H9 (cell line): ENCODE measurements at regions not wholly inside any gene's neighbourhood (a gene's known extent, or its start where the extent isn't known, plus 50 kb on each side); places are given as distances from the start of the nearest gene placed in this dataset.

Source experiments
- DNase-seq: peaks from one replicate; pipeline ENCODE4 v3.0.0-alpha.2; 2017
- H2AFZ ChIP-seq: one replicate; pipeline ENCODE4 v1.6.1; 2013; ENCODE audit warnings: mild to moderate bottlenecking, low read length, control low read depth, moderate library complexity
- H2AK5ac ChIP-seq: 2 replicates; pipeline ENCODE4 v1.6.1; 2013; ENCODE audit warnings: low read length, control low read depth, mixed read lengths; ENCODE audit not compliant: insufficient read length
- H2BK120ac ChIP-seq: one replicate; pipeline ENCODE4 v1.6.1; 2013; ENCODE audit warnings: low read depth, mild to moderate bottlenecking, low read length, control low read depth, inconsistent platforms; ENCODE audit not compliant: poor library complexity, severe bottlenecking
- H2BK12ac ChIP-seq: 2 replicates; pipeline ENCODE4 v1.6.1; 2013; ENCODE audit warnings: low read length, control low read depth, mixed read lengths, low read depth; ENCODE audit not compliant: insufficient read length
- H2BK15ac ChIP-seq: 2 replicates; pipeline ENCODE4 v1.6.1; 2013; ENCODE audit warnings: low read depth, low read length, control low read depth
- H2BK20ac ChIP-seq: one replicate; pipeline ENCODE4 v1.6.1; 2013; ENCODE audit warnings: low read depth, mild to moderate bottlenecking, low read length, control low read depth, inconsistent platforms; ENCODE audit not compliant: poor library complexity, severe bottlenecking
- H2BK5ac ChIP-seq: 2 replicates; pipeline ENCODE4 v1.6.1; 2013; ENCODE audit warnings: low read length, control low read depth, mixed read lengths; ENCODE audit not compliant: insufficient read length
- H3K14ac ChIP-seq: 2 replicates; pipeline ENCODE4 v1.6.1; 2013; ENCODE audit warnings: low read length, control low read depth; ENCODE audit not compliant: insufficient read depth
- H3K18ac ChIP-seq: 2 replicates; pipeline ENCODE4 v1.6.1; 2013; ENCODE audit warnings: low read depth, mild to moderate bottlenecking, mixed read lengths, low read length, control low read depth; ENCODE audit not compliant: insufficient read length
- H3K23ac ChIP-seq: 2 replicates; pipeline ENCODE4 v1.6.1; 2013; ENCODE audit warnings: low read length, control low read depth, mixed read lengths, low read depth; ENCODE audit not compliant: insufficient read length
- H3K23me2 ChIP-seq: 2 replicates; pipeline ENCODE4 v1.6.1; 2013; ENCODE audit warnings: low read depth, mild to moderate bottlenecking, mixed read lengths, low read length, control low read depth; ENCODE audit not compliant: insufficient read length, poor library complexity, severe bottlenecking
- H3K27ac ChIP-seq: 2 replicates; pipeline ENCODE4 v1.5.1; 2013; ENCODE audit warnings: low read length, control low read depth, mixed read lengths, low read depth; ENCODE audit not compliant: insufficient read length
- H3K27me3 ChIP-seq: 2 replicates; pipeline ENCODE4 v1.6.1; 2013; ENCODE audit warnings: low read length, control low read depth, inconsistent platforms; ENCODE audit not compliant: insufficient read depth
- H3K4ac ChIP-seq: 2 replicates; pipeline ENCODE4 v1.6.1; 2013; ENCODE audit warnings: low read depth, mild to moderate bottlenecking, control low read depth, inconsistent platforms, low read length, moderate library complexity
- H3K4me1 ChIP-seq: 2 replicates; pipeline ENCODE4 v1.6.1; 2013; ENCODE audit warnings: low read length, control low read depth, inconsistent platforms; ENCODE audit not compliant: insufficient read depth
- H3K4me2 ChIP-seq: 2 replicates; pipeline ENCODE4 v1.6.1; 2013; ENCODE audit warnings: low read length, control low read depth, mixed read lengths; ENCODE audit not compliant: insufficient read length, insufficient read depth
- H3K56ac ChIP-seq: 2 replicates; pipeline ENCODE4 v1.6.1; 2013; ENCODE audit warnings: low read depth, mild to moderate bottlenecking, mixed read lengths, low read length, control low read depth; ENCODE audit not compliant: insufficient read length
- H3K79me1 ChIP-seq: 2 replicates; pipeline ENCODE4 v1.6.1; 2013; ENCODE audit warnings: low read depth, mild to moderate bottlenecking, moderate library complexity, low read length, control low read depth, inconsistent platforms; ENCODE audit not compliant: insufficient read depth, poor library complexity, severe bottlenecking
- H3K79me2 ChIP-seq: 2 replicates; pipeline ENCODE4 v1.6.1; 2013; ENCODE audit warnings: low read length, control low read depth, inconsistent platforms; ENCODE audit not compliant: insufficient read depth
- H3K9ac ChIP-seq: 2 replicates; pipeline ENCODE4 v1.6.1; 2013; ENCODE audit warnings: low read length, control low read depth, mixed read lengths; ENCODE audit not compliant: insufficient read length; ENCODE audit errors: extremely low read depth
- H3K9me3 ChIP-seq: one replicate; pipeline ENCODE4 v1.6.1; 2013; ENCODE audit warnings: low read depth, low read length, inconsistent platforms; ENCODE audit not compliant: control insufficient read depth
- H3T11ph ChIP-seq: one replicate; pipeline ENCODE4 v1.6.1; 2013; ENCODE audit warnings: mild to moderate bottlenecking, low read length, control low read depth, inconsistent platforms
- H4K20me1 ChIP-seq: one replicate; pipeline ENCODE4 v1.6.1; 2013; ENCODE audit not compliant: control insufficient read depth, insufficient read length, insufficient read depth
- H4K5ac ChIP-seq: 2 replicates; pipeline ENCODE4 v1.6.1; 2013; ENCODE audit warnings: low read depth, mild to moderate bottlenecking, mixed read lengths, low read length, control low read depth; ENCODE audit not compliant: insufficient read length
- H4K8ac ChIP-seq: replicated peaks from 2 replicates; pipeline ENCODE4 v1.6.1; 2013; ENCODE audit warnings: low read length, control low read depth, mixed read lengths, low read depth; ENCODE audit not compliant: insufficient read length
- H4K91ac ChIP-seq: 2 replicates; pipeline ENCODE4 v1.6.1; 2013; ENCODE audit warnings: low read depth, mild to moderate bottlenecking, moderate library complexity, mixed read lengths, low read length, control low read depth; ENCODE audit not compliant: insufficient read length
- H3K27ac Mint-ChIP-seq, 3 experiments: 2 replicates in 2 of 3; 3 replicates in 1 of 3; pipeline ENCODE4 v1.8.0; 2020 to 2021; ENCODE audit warnings: mixed read lengths in 3 of 3, mild to moderate bottlenecking in 1 of 3, moderate library complexity in 1 of 3
- H3K27me3 Mint-ChIP-seq: 2 replicates; pipeline ENCODE4 v1.8.0; 2021; ENCODE audit warnings: low read depth, mild to moderate bottlenecking, moderate library complexity, mixed read lengths
- H3K36me3 Mint-ChIP-seq, 3 experiments: 2 replicates in 2 of 3; 3 replicates in 1 of 3; pipeline ENCODE4 v1.8.0; 2020 to 2021; ENCODE audit warnings: low read depth in 3 of 3, mixed read lengths in 3 of 3; ENCODE audit not compliant: insufficient read depth in 1 of 3
- H3K4me1 Mint-ChIP-seq, 2 experiments: 2 replicates each; pipeline ENCODE4 v1.8.0; 2020; ENCODE audit warnings: mixed read lengths in 2 of 2
- H3K4me3 Mint-ChIP-seq, 2 experiments: 2 replicates in 1 of 2; 3 replicates in 1 of 2; pipeline ENCODE4 v1.8.0; 2020 to 2021; ENCODE audit warnings: mild to moderate bottlenecking in 2 of 2, mixed read lengths in 2 of 2, moderate library complexity in 1 of 2
- H3K9me3 Mint-ChIP-seq, 2 experiments: 2 replicates in 1 of 2; 3 replicates in 1 of 2; pipeline ENCODE4 v1.8.0; 2020; ENCODE audit warnings: mild to moderate bottlenecking in 2 of 2, mixed read lengths in 2 of 2, moderate library complexity in 1 of 2
- WGBS: extraction: QIAGEN DNeasy Blood & Tissue Kit; methylation state at CpG from one replicate; pipeline ENCODE4 v1.1.7; 2013; ENCODE audit warnings: missing lambda C conversion rate, low lambda C conversion rate, mixed read lengths; ENCODE audit not compliant: insufficient read length; ENCODE audit errors: extremely low coverage; 5-methylcytosine and 5-hydroxymethylcytosine counted together
- TF ChIP-seq, protein P1 (sequence below): fragments of 200-600 bp; sonication (generic); conservative IDR thresholded peaks from 3 replicates; pipeline ENCODE4 v1.8.0; 2021; ENCODE audit warnings: antibody characterized with exemption, mild to moderate bottlenecking

DNA sequence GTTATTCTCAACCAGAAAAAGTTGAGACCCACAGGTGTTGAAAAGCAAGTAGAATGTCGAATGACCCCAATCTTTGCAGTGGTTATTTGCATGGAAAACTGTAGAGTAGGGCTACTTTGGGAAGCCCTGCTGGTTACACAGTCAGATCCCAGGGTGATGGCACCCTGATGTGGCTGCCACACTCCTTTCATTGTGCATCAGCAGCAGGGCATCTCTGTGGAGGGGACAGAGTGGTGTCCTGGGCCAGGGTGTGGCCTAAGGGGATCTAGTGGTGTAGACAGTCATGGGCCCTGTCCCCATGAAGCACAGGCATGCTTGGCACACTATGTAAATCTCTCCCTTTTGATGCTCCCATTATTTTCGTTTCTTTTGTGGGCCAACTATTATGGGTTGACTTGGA lies 199.4 kb upstream of the NAV2 start:
- no peak overlapping the region for H3K4me3 Mint-ChIP-seq

More for the DNA sequence above, 199.4 kb upstream of the NAV2 start:
- peaks cover 30% of the 10 kb centered on the region for H3K27me3 Mint-ChIP-seq
- Histone ChIP-seq H2AK5ac (no peak overlapping the region), H3K18ac (no peak overlapping the region), H4K91ac (no peak overlapping the region), H3K4ac (no peak overlapping the region), H3K27ac (no peak overlapping the region), H2BK12ac (no peak overlapping the region), H2BK15ac (no peak overlapping the region), H3K4me2 (no peak overlapping the region), H2BK20ac (no peak overlapping the region), H2AFZ (no peak overlapping the region), H3K79me1 (no peaks in the 10 kb centered on the region), H3K14ac (no peak overlapping the region), H3K23me2 (no peaks in the 10 kb centered on the region), H3K23ac (no peak overlapping the region), H3K9ac (no peak overlapping the region), H3K79me2 (no peaks in the 10 kb centered on the region), H2BK5ac (no peak overlapping the region), H3K56ac (no peak overlapping the region), H3K9me3 (no peaks in the 10 kb centered on the region), H4K20me1 (no peaks in the 10 kb centered on the region), H4K5ac (no peak overlapping the region), H4K8ac (no peak overlapping the region), H2BK120ac (no peak overlapping the region), H3K4me1 (no peaks in the 10 kb centered on the region), H3T11ph (no peak overlapping the region), H3K27me3 (no peaks in the 10 kb centered on the region)
- DNase-seq, result no peak
- WGBS, result no CpG with 5 or more reads among the region's 2 CpGs
- peaks cover under 1 to 5% of the 10 kb centered on the region in 2 experiments; a peak in 2 of 4 replicates for H3K4me1 Mint-ChIP-seq
- H3K36me3 Mint-ChIP-seq, result no peaks in the 10 kb centered on the region
- H3K27ac Mint-ChIP-seq, result no peak overlapping the region
- H3K9me3 Mint-ChIP-seq, result no peaks in the 10 kb centered on the region
- TF ChIP-seq, protein P1, sequence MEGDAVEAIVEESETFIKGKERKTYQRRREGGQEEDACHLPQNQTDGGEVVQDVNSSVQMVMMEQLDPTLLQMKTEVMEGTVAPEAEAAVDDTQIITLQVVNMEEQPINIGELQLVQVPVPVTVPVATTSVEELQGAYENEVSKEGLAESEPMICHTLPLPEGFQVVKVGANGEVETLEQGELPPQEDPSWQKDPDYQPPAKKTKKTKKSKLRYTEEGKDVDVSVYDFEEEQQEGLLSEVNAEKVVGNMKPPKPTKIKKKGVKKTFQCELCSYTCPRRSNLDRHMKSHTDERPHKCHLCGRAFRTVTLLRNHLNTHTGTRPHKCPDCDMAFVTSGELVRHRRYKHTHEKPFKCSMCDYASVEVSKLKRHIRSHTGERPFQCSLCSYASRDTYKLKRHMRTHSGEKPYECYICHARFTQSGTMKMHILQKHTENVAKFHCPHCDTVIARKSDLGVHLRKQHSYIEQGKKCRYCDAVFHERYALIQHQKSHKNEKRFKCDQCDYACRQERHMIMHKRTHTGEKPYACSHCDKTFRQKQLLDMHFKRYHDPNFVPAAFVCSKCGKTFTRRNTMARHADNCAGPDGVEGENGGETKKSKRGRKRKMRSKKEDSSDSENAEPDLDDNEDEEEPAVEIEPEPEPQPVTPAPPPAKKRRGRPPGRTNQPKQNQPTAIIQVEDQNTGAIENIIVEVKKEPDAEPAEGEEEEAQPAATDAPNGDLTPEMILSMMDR, result no peak
